ENCODE measurements at regions not wholly inside any gene's neighbourhood (a gene's known extent, or its start where the extent isn't known, plus 50 kb on each side); places are given as distances from the start of the nearest gene placed in this dataset.
A peak's percentile ranks its signal among the peaks of the same experiment; 100 is the strongest.
"Not testable (repeated sequence)": the region's sequence is repeated elsewhere in the genome, so short reads cannot be mapped to it uniquely, and the experiment has no call there.

- no peak for DNase-seq
These were observed 90.1 kb upstream of the NEDD4L start for GRCh38 chr18:57953883-57954282.

GRCh38 chr18:57951999-57952774 is 91.8 kb upstream of the NEDD4L start:
- no peak for DNase-seq

- no peak for DNase-seq
These were observed 92.8 kb upstream of the NEDD4L start for GRCh38 chr18:57951117-57951796.

- no peak for DNase-seq
These were observed 93.5 kb upstream of the NEDD4L start for GRCh38 chr18:57950542-57950941.

- not testable (repeated sequence) for DNase-seq
These were observed 94.7 kb upstream of the NEDD4L start for GRCh38 chr18:57949335-57949734.

- DNase-seq = no peak
These were observed 96.9 kb upstream of the NEDD4L start for GRCh38 chr18:57947117-57947516.

GRCh38 chr18:57943723-57944122 is 100.3 kb upstream of the NEDD4L start:
- DNase-seq = no peak

- no peak for DNase-seq
These were observed 101.5 kb upstream of the NEDD4L start for GRCh38 chr18:57942493-57942892.

GRCh38 chr18:57941841-57942489 is 102.1 kb upstream of the NEDD4L start:
- no peak for DNase-seq

GRCh38 chr18:57940166-57940660 is 103.8 kb upstream of the NEDD4L start:
- no peak for DNase-seq

- DNase-seq = not testable (repeated sequence)
These were observed 109.7 kb upstream of the NEDD4L start for GRCh38 chr18:57934375-57934774.

- DNase-seq = peak; percentile 68
These were observed 113.0 kb upstream of the NEDD4L start for GRCh38 chr18:57931038-57931437.

- peak; percentile 96 for DNase-seq
These were observed 113.5 kb upstream of the NEDD4L start for GRCh38 chr18:57930476-57930875.

- no peak for DNase-seq
These were observed 114.1 kb upstream of the NEDD4L start for GRCh38 chr18:57929922-57930321.

- no peak for DNase-seq
These were observed 115.6 kb upstream of the NEDD4L start for GRCh38 chr18:57928466-57928865.

GRCh38 chr18:57927511-57927910 is 116.5 kb upstream of the NEDD4L start:
- DNase-seq = no peak

- no peak for DNase-seq
These were observed 118.3 kb upstream of the NEDD4L start for GRCh38 chr18:57925706-57926105.

- DNase-seq = no peak
These were observed 120.4 kb upstream of the NEDD4L start for GRCh38 chr18:57923611-57924010.

GRCh38 chr18:57922885-57923284 is 119.8 kb upstream of the ATP8B1 start:
- DNase-seq = no peak

GRCh38 chr18:57921708-57922107 is 118.6 kb upstream of the ATP8B1 start:
- no peak for DNase-seq

GRCh38 chr18:57920036-57920435 is 116.9 kb upstream of the ATP8B1 start:
- no peak for DNase-seq

- DNase-seq = peak; percentile 6
These were observed 115.5 kb upstream of the ATP8B1 start for GRCh38 chr18:57918601-57919000.

- DNase-seq = no peak
These were observed 113.6 kb upstream of the ATP8B1 start for GRCh38 chr18:57916684-57917083.
